GM18505 (cell line): ENCODE measurements at regions not wholly inside any gene's neighbourhood (a gene's known extent, or its start where the extent isn't known, plus 50 kb on each side); places are given as distances from the start of the nearest gene placed in this dataset.
"Not testable (repeated sequence)": the region's sequence is repeated elsewhere in the genome, so short reads cannot be mapped to it uniquely, and the experiment has no call there.

Experiments used
- ATAC-seq: cut with Tn5 transposase; IDR thresholded peaks from one replicate; pipeline ENCODE4 v1.9.1; 2021; ENCODE audit not compliant: unreplicated experiment
- POLR2A ChIP-seq: IDR thresholded peaks from 4 replicates; pipeline ENCODE4 v1.6.1; 2011; ENCODE audit warnings: borderline replicate concordance; ENCODE audit not compliant: insufficient read depth, insufficient read length; ENCODE audit errors: extremely low read depth

DNA sequence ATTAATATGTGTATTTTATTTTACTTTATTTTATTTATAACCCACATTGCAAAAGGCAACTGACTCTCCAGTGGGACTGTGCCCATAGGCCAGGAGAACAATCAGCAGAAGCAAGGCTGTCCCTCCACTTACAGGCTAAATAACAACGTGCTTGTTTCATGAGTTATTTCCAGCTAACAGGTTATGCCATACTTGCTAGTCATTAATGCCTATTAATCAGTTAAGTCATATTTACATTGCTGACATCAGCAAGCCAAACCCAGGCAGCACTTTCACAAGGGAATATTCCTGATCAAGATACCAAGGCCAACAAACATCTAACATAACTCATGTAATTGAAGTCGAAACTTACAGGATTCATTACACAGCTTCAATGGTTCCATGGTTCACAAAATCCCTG, 92.1 kb downstream of the EN1 start:
- no peak for ATAC-seq
- TF ChIP-seq POLR2A, result no peak

- no peak for TF ChIP-seq POLR2A
These were observed 94.6 kb downstream of the EN1 start for GRCh38 chr2:118752762-118753429.

DNA sequence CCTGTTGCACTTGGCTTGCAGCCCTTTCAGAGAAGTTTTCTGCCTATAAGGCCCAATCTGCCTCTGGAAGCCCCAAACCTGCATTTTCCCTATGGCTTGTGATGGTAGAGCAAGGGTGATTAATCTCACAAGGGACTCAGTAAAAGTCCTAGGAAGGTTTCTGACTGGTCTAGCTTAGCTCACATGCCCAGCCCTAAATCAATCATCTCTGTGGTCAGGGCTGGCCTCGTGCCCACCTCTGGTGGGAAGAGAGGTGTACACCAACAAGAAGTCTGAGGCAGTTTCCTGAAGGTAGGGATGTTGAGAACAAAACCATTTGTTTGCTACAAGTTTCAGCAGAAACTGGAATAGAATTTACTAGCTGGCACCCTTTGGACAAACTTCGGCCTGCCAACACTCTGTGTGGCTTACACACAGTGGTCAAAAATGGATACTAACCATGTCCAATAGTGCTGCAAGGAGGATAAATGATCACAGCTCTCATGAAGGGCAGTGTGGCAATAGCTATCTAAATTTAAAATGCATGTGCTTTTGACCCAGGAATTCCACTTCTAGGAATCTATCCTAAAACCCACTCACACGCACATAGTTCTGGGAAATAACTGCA, 96.4 kb downstream of the EN1 start:
- TF ChIP-seq POLR2A, result no peak
- no peak for ATAC-seq

More at GRCh38 chr2:118752762-118753429, 94.6 kb downstream of the EN1 start:
- no peak for ATAC-seq

DNA sequence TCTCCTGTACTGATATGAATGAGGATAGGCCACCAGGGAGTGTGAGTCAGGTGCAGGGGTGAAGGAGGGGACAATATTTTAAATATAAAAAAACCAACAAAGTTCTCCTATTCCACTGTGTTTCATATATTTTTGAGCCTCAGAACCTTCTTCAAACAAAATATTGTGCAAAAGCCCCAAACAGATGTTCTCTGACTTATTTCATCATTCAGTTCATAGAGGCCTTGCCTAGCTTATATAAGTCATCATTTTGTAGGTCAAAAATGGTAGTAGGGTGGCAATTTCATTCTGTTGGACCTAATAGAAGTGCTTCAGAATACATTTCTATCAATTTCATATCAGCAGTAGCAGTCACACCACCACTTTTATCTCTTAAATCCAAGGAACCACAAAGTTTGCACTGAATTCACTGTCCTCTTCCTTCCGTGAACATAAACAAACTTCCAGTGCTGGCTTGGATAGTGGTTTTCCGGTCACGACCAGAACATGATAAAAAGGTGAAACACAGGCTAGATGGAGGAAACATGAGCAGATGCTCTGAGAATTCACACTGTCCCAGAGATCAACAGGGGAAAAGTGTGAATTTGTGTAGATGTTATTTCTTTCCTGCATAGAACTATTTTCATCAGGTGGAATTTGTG, 99.1 kb downstream of the EN1 start:
- ATAC-seq, result no peak
- no peak for TF ChIP-seq POLR2A

- no peak for ATAC-seq
- no peak for TF ChIP-seq POLR2A
These were observed 99.8 kb downstream of the EN1 start for GRCh38 chr2:118747637-118748036.

GRCh38 chr2:118747066-118747465, 100.4 kb downstream of the EN1 start:
- TF ChIP-seq POLR2A, result no peak
- no peak for ATAC-seq

GRCh38 chr2:118744682-118745181, 102.7 kb downstream of the EN1 start:
- not testable (repeated sequence) for ATAC-seq

DNA sequence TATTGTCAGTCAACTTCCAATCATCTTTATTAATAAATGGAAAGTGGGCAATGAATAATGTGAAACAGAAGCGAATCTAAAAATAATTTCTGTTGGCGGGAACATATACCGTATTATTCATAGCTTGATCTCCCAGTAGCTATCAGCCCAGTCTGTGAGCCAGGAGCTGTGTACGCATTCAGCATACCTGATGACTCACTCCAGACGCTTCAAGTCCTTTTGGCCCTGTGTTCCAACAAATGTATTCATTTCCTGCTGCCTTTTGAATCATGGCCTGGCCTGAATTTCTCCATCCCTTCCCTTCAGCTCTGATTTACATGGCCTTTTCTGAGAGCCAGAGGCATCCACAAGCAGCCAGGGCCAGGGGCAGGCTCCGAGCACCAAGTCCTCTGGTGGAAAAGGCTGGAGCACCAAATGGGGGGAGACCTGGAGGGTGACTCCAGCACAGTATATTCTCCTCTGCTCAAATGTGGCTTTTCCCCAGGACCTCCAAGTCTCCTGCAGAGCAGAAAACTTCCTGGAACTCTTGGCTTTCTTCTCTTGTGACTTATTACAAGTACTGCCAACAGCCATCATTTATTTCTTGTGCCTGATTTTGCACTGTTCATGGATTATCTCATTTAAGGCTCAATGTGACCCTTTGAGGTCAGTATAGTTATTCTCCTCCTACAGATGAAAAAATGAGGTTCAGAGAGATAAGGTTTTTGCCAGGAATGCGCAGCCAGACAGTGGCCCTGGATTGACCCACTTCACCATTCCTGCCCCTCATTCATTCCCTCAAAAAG, 108.7 kb downstream of the EN1 start:
- no peak for ATAC-seq

DNA sequence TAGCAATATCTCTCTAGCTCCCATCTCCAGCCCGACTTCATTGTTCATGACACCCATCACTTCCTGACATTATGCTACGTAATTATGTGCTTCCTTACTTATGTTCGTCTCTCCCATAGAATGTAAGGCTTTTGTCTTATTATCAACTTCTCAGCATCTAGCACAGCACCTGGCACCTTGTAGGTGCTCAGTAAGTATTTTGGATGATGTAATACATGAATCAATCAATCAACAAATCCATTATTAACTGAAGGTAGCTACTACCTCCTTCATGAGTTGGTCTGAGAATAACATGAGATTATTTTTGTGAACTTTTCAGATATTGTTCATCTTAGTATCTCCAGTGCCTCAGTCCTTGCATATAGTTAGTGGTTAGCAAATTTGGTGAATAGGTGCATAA, 109.3 kb downstream of the EN1 start:
- no peak for ATAC-seq
- TF ChIP-seq POLR2A, result no peak

More for the DNA sequence above, 108.7 kb downstream of the EN1 start:
- TF ChIP-seq POLR2A, result no peak

DNA sequence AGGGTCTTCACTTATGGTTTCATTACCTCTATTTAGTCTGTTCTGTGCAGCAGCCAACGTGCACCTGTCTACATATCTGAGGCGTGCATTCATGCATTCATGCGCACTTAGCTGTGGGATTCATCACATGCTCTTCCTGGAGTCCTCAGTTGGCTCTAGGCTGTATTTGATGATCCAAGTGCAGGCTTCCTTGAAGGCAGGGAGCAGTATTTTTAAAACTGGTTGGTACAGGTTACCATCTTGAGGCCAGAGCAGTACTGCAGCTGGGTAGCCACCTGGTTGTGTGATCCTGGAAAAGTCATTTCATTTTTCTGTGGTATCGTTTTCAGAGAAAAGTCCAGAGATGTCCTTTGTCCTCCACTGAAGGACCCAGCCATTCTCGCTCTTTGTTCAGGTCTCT, 109.8 kb downstream of the EN1 start:
- no peak for TF ChIP-seq POLR2A
- no peak for ATAC-seq

DNA sequence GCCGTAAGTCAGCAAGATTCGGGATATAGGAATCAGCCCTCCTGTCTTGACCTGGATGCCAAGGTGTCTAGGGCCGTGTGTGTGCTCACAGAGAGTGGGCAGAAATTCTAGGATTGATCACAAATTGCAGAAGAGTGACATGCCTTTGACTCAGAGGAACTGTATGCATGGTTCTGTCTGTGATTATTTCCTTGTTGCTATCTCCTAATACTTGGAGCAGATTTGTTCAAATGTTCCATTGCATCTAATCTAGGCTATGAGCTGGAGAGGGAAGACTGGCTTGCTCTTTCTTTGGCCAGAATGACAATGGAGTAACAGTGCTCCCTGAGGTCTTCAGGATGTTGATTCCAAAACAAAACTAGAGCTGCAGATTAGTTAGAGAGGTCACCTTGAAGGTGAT, 115.0 kb downstream of the EN1 start:
- no peak for TF ChIP-seq POLR2A
- ATAC-seq, result no peak

DNA sequence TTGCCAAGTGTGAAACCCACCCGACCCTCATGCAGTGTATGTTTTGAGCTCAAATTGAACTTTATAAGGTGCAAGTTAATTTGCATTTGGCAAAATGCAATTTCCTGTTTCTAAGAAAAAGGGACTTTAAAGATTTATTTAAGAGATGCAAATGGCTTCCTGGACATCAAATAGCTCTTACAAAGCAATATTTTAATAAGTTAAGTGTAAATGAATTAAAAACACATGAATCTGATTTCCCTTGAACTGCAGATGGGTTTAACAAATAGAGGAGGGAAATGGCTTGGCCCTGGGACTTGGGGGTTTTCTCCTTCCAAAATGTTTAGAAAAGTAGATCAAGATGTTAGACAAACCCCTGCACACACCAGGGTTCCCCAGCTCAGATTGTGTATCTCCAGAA, 116.0 kb downstream of the EN1 start:
- ATAC-seq, result no peak
- no peak for TF ChIP-seq POLR2A

DNA sequence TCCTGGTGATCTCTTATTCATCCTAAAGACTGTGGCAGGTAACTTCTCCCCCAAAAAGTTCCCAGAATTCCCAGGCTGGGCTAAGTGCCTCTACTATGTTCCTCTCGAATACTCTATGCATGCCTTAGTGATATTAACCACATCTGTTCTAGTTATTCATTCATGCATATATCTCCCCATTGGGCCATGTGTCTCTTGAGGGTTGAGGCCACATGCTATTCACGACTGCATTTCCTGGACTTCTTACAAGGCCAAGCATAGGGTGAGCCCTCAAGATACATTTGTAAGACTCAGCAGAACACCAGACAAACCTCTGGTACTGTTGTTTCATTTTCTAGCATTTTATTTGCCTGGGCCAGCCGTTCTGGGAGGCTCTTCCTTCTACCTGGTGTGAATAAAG, 117.0 kb downstream of the EN1 start:
- TF ChIP-seq POLR2A, result no peak

More for the DNA sequence above, 117.0 kb downstream of the EN1 start:
- no peak for ATAC-seq
